GM21737 (cell line): ENCODE measurements at regions not wholly inside any gene's neighbourhood (a gene's known extent, or its start where the extent isn't known, plus 50 kb on each side); places are given as distances from the start of the nearest gene placed in this dataset.

Source experiments
- ATAC-seq: cut with Tn5 transposase; IDR thresholded peaks from one replicate; pipeline ENCODE4 v1.9.1; 2021; ENCODE audit warnings: mild to moderate bottlenecking, moderate library complexity; ENCODE audit not compliant: unreplicated experiment

DNA sequence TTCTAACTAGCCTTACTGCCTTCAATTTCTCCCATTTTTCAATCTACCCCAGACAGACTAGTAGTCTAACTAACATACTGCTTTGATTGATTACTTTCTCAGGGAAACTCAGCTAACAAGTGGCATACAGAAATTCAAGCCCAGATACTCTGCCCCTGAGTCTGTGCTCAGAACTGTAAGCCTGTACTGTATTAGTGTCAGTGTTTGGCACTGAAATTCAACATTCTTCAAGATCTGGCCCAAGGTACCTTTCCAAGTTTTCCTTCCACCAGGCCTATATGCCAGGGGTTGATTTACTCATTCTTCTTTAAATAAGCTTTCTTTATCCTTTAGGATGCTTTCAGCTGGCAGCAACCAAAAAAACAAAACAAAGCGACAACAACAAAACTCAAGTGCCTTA lies 433.2 kb upstream of the MARCKS start:
- no peak for ATAC-seq

GRCh38 chr6:113425977-113426660 lies 431.0 kb upstream of the MARCKS start:
- no peak for ATAC-seq

GRCh38 chr6:113427617-113428016 lies 429.5 kb upstream of the MARCKS start:
- no peak for ATAC-seq

GRCh38 chr6:113428702-113429101 lies 428.4 kb upstream of the MARCKS start:
- no peak for ATAC-seq

DNA sequence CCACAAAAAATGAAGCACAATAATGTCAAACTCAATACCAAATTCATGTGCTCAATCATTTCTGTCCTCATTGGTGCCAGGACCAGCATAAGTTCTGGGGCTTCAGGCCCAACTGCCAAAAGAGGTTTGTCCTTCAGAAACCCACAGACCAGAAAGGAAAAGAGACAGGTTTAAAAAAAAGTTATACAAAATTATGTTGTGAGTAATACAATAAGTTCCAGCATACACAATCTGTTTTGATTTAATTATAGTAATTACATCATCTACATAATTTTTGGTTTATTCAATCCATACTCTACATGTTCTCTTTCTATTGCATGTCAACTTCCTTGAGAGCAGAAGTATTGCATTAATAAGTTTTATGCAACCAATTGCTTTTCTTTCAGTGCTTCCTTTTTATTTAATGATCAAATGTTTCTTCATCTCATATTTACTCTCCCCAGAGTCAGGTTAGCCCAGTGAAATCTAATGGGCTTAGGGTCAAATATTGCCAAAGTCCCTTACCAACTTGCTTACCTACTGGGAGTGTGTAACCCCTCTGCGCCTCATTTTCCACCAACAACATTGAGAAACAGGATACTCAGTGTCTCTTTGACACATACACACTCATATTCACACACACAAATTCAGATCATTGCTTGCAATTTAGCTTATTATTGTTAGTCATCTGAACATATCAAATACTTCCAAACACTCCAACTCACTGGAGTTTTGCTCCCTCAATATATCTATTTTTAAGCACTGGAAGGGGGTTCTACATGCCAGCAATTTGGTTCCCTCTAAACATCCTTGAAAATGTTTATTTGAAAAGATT lies 424.4 kb upstream of the MARCKS start:
- ATAC-seq = no peak

DNA sequence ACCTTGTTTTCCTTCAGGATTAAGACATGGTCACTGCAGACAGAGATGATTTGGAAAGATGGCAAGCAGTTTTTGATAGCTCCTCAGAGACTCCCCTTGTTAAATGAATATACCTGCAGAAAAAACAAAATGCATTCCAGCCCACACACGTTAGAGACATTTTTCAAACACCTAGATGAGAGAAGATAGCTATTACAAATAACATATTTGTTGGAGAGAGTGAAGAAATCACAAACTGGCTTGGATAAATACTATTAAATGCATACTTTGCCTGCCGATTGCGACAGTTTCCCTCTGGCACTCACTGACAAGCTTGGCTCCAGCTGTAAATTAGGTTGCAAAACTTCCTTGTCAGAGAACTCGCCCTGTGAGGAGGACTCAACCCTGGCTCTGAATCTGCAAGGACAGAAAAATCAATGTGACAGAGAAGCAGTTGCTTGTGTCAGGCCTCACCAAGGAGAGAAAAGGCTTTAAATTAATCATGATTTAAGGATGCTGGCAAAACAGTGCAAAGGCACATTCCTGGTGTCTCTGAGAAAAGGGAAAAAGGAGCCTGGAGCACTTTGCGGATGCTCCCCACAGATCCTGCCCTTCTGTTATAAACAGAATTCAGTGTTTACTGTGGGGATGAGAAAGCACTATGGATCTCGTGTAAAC lies 423.7 kb upstream of the MARCKS start:
- ATAC-seq = no peak

DNA sequence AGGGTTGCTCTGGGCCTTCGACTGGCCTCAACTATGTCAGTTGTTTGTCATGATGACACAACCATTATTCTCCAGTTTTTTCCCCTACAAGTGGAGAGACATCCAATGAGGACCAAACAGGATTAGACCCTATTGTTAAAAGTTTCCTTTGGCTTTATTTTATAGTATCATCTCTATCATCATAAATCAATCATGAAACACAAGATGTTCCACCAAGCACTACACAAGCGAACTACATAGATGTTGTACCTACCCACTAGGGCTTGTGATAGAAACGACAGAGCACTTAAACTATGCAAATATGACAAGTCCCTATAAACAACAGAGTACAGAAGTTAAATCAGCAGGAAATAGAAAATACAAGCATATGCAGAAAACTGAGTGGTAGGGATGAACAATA lies 422.5 kb upstream of the MARCKS start:
- ATAC-seq = no peak

DNA sequence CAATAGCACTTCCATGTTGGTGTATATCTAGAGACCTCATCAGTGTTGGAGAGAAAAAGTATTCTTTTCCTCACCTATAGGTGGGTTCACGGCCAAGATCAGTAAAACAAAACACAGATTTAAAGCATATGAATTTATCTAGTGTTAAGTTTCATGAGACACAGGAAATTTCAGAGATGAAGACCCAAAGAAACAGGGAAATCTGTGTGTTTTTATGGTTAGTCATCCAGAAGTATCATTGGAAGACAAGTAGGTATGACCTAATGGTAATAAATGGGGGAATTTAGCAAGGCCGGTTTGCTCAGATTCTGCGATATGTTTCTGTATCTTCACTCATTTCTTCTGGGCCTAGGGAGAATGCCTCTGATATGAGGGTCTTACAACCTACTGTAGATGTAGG lies 419.6 kb upstream of the MARCKS start:
- no peak for ATAC-seq

- no peak for ATAC-seq
Observed at GRCh38 chr6:113439866-113440265, 417.3 kb upstream of the MARCKS start.

- no peak for ATAC-seq
Observed at GRCh38 chr6:113442040-113442439, 415.1 kb upstream of the MARCKS start.

GRCh38 chr6:113445201-113445600 lies 411.9 kb upstream of the MARCKS start:
- no peak for ATAC-seq

DNA sequence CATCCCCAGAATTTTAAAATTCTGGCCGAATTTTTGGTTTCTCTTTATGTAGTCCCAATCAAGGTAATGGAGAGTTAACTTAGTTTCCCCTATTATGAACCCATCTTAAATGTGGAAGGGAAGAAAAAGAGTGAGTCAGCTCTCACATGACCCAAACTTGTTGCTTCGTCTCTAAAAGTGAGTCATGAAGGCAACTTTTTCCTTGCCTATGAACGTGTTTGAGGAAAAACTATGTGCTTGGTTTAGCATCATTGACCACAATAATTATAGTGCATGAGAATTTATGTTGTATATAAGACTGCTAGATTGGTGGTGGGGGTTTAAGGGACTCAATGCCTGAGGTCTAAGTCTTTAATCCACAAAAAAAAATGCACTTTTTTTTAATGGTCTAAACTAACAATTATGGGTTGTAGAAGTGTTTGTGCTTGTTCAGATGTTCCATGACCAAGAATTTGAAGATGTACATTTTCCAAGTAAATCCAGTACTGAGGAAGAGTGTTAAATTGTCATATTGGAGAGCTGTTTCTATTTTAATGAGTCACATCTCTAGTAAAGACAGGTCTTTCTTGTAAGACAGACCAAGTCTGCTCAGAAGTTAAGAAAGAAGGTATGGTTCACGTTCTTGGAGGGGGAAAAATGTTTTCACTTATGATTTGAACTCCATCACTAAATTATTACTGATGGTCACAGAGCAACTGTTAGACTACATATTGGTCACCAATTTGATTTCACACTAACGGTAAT lies 409.9 kb upstream of the MARCKS start:
- no peak for ATAC-seq

GRCh38 chr6:113449051-113449450 lies 408.1 kb upstream of the MARCKS start:
- no peak for ATAC-seq

DNA sequence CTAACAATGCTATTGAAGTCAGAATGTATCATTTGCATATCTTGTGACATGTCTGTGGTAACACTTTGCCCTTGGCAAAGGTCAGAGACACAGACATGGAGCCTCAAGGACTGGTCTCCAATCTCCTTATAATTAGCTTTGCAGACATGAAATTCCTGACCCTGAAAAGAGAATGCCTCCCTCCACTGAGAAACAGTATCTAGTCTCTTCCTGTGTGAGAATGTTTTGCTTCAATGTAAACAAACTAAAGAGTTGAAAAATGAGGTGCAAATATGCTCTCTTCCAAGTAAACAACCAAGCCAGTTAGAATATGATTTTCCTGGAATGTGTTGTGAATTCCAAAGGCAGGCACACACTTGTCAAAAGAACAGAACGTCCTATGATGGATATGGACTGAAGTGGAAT lies 407.1 kb upstream of the MARCKS start:
- no peak for ATAC-seq

GRCh38 chr6:113451049-113451448 lies 406.1 kb upstream of the MARCKS start:
- no peak for ATAC-seq

DNA sequence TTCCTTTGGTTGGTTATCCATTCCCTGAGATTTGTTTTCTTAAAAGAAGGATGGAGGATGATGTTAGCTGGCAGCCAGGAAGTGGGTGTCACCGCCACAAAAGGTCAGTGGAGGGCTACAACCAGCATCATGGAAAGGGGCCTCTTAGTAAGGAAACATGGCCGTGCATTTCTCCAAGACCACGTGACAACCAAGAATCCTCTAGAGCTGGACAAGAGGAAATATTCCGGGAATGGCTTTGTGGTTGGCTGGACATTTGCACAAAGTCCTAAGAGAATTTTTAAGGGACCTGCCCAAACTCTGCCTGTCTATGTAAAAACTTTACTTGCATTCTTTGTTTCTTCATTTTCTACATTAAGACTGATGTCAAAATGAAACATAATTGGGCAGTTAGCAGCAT lies 399.9 kb upstream of the MARCKS start:
- no peak for ATAC-seq

- no peak for ATAC-seq
Observed at GRCh38 chr6:113457751-113458150, 399.4 kb upstream of the MARCKS start.

GRCh38 chr6:113458368-113459010 lies 398.7 kb upstream of the MARCKS start:
- no peak for ATAC-seq

DNA sequence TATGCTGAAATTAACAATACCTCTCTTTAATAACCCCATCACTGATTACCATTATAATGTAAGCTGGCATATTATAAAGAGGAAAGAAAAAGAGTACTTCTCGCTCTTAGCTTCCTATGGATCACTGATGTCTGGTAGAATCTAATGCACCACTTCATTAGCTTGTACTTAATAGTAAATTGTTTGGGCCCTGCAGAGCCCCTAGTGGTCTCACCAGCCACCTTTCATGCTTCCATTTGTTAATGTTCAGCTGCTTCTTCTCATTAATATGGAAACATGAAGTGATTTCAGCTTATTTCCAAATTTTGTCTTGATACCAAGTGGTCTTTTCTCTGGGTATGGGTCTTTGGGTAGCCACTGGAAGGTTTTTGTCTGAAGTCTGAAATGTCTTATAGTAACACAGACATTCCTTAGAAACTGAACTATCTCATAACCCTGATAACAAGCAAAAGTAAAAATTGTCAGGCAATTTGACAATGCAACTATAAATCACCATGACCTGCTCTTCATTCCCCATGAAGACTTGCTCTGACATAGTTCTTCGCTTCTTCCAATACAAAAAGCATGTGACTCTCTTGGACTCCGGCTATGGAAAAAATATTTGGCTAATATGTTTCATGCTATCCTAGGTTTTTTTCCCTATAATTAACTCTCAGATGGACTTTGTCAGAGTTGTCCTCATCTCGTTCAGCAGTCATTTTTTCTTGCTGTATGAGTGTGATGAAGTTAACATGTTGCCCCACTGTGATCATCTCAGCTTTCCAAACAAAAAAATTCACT lies 395.8 kb upstream of the MARCKS start:
- ATAC-seq = no peak

- ATAC-seq = no peak
Observed at GRCh38 chr6:113464536-113464935, 392.6 kb upstream of the MARCKS start.
